Activated T-helper 1 cell treated with anti-CD3 and anti-CD28 coated beads, Interleukin-12 subunit alpha, Interleukin-12 subunit beta, Interleukin-2, Interleukin-4 antibody, amounts not matched to agents 30 ng/mL and 10 ng/mL and 1 ng/mL, durations not matched to agents 14 hours and 24 hours and 36 hours (primary cell): ENCODE measurements at regions not wholly inside any gene's neighbourhood (a gene's known extent, or its start where the extent isn't known, plus 50 kb on each side); places are given as distances from the start of the nearest gene placed in this dataset.

Experiments used
- DNase-seq: peaks from one replicate; pipeline ENCODE4 v3.0.0; 2021; ENCODE audit warnings: low spot score
- H3K27ac Mint-ChIP-seq: one replicate; pipeline ENCODE4 v1.8.0; 2021; ENCODE audit warnings: mild to moderate bottlenecking, mixed read lengths
- H3K27me3 Mint-ChIP-seq: one replicate; pipeline ENCODE4 v1.8.0; 2022; ENCODE audit warnings: mild to moderate bottlenecking, moderate library complexity, mixed read lengths; ENCODE audit not compliant: insufficient read depth
- H3K36me3 Mint-ChIP-seq: one replicate; pipeline ENCODE4 v1.8.0; 2021; ENCODE audit warnings: low read depth, mixed read lengths
- H3K4me1 Mint-ChIP-seq: one replicate; pipeline ENCODE4 v1.8.0; 2021; ENCODE audit warnings: low read depth, mixed read lengths
- H3K4me3 Mint-ChIP-seq: one replicate; pipeline ENCODE4 v1.8.0; 2021; ENCODE audit warnings: mild to moderate bottlenecking, moderate library complexity, mixed read lengths
- H3K9me3 Mint-ChIP-seq: one replicate; pipeline ENCODE4 v1.8.0; 2021; ENCODE audit warnings: mixed read lengths
- intact Hi-C: fragments of 100-400 bp; cut with micrococcal nuclease; formaldehyde crosslinking; loops from one replicate; pipeline ENCODE4 v1.15.1; 2024

- intact Hi-C loops: no loop called here
- no peak for DNase-seq
- no peaks in the 10 kb centered on the region for H3K9me3 Mint-ChIP-seq
- H3K36me3 Mint-ChIP-seq: no peaks in the 10 kb centered on the region
- peaks cover 4% of the 10 kb centered on the region for H3K4me1 Mint-ChIP-seq
- no peak overlapping the region for H3K4me3 Mint-ChIP-seq
- no peak overlapping the region for H3K27ac Mint-ChIP-seq
- H3K27me3 Mint-ChIP-seq: peaks cover 15% of the 10 kb centered on the region
These were observed 87.8 kb upstream of the ARMC2 start for GRCh38 chr6:108760126-108761050.

GRCh38 chr6:108762394-108762793 lies 85.8 kb upstream of the ARMC2 start:
- Mint-ChIP-seq H3K36me3 (no peaks in the 10 kb centered on the region), H3K9me3 (no peaks in the 10 kb centered on the region), H3K27me3 (peaks cover 19% of the 10 kb centered on the region), H3K4me1 (peaks cover 4% of the 10 kb centered on the region), H3K4me3 (no peak overlapping the region), H3K27ac (no peak overlapping the region)
- DNase-seq: no peak
- intact Hi-C loops: no loop called here

- no peak overlapping the region for H3K4me3 Mint-ChIP-seq
- peaks cover 10% of the 10 kb centered on the region for H3K4me1 Mint-ChIP-seq
- H3K36me3 Mint-ChIP-seq: no peaks in the 10 kb centered on the region
- DNase-seq: no peak
- intact Hi-C loops: no loop called here
- H3K27ac Mint-ChIP-seq: no peak overlapping the region
- H3K9me3 Mint-ChIP-seq: no peaks in the 10 kb centered on the region
- peaks cover 17% of the 10 kb centered on the region for H3K27me3 Mint-ChIP-seq
These were observed 84.2 kb upstream of the ARMC2 start for GRCh38 chr6:108763931-108764579.

- Mint-ChIP-seq H3K9me3 (no peaks in the 10 kb centered on the region), H3K27ac (no peak overlapping the region), H3K27me3 (peaks cover 16% of the 10 kb centered on the region), H3K4me3 (no peak overlapping the region), H3K4me1 (peaks cover 10% of the 10 kb centered on the region), H3K36me3 (no peaks in the 10 kb centered on the region)
- intact Hi-C loops: no loop called here
- no peak for DNase-seq
These were observed 83.7 kb upstream of the ARMC2 start for GRCh38 chr6:108764580-108764950.

- H3K27me3 Mint-ChIP-seq: peaks cover 16% of the 10 kb centered on the region
These were observed 82.7 kb upstream of the ARMC2 start for GRCh38 chr6:108765495-108765894.

GRCh38 chr6:108766419-108766818 lies 81.8 kb upstream of the ARMC2 start:
- H3K4me1 Mint-ChIP-seq: peaks cover 10% of the 10 kb centered on the region
- no peak for DNase-seq
- no peaks in the 10 kb centered on the region for H3K9me3 Mint-ChIP-seq
- no peaks in the 10 kb centered on the region for H3K36me3 Mint-ChIP-seq
- no peak overlapping the region for H3K4me3 Mint-ChIP-seq
- H3K27me3 Mint-ChIP-seq: peaks cover 14% of the 10 kb centered on the region
- intact Hi-C loops: no loop called here
- no peak overlapping the region for H3K27ac Mint-ChIP-seq

More at GRCh38 chr6:108765495-108765894, 82.7 kb upstream of the ARMC2 start:
- H3K9me3 Mint-ChIP-seq: no peaks in the 10 kb centered on the region
- H3K27ac Mint-ChIP-seq: no peak overlapping the region
- peaks cover 10% of the 10 kb centered on the region for H3K4me1 Mint-ChIP-seq
- intact Hi-C loops: no loop called here
- H3K36me3 Mint-ChIP-seq: no peaks in the 10 kb centered on the region
- no peak overlapping the region for H3K4me3 Mint-ChIP-seq
- no peak for DNase-seq

GRCh38 chr6:108766886-108767285 lies 81.3 kb upstream of the ARMC2 start:
- H3K27ac Mint-ChIP-seq: no peak overlapping the region
- intact Hi-C loops: no loop called here
- peaks cover 10% of the 10 kb centered on the region for H3K4me1 Mint-ChIP-seq
- H3K9me3 Mint-ChIP-seq: no peaks in the 10 kb centered on the region
- H3K27me3 Mint-ChIP-seq: peaks cover 14% of the 10 kb centered on the region
- no peak overlapping the region for H3K4me3 Mint-ChIP-seq
- no peaks in the 10 kb centered on the region for H3K36me3 Mint-ChIP-seq
- DNase-seq: no peak

- Mint-ChIP-seq H3K36me3 (no peaks in the 10 kb centered on the region), H3K4me1 (peaks cover 6% of the 10 kb centered on the region), H3K9me3 (no peaks in the 10 kb centered on the region), H3K4me3 (no peak overlapping the region), H3K27ac (no peak overlapping the region), H3K27me3 (peaks cover 10% of the 10 kb centered on the region)
- intact Hi-C loops: no loop called here
- DNase-seq: no peak
These were observed 80.6 kb upstream of the ARMC2 start for GRCh38 chr6:108767418-108768165.

GRCh38 chr6:108768166-108768555 lies 80.1 kb upstream of the ARMC2 start:
- no peak overlapping the region for H3K27ac Mint-ChIP-seq

GRCh38 chr6:108768792-108769524 lies 79.3 kb upstream of the ARMC2 start:
- intact Hi-C loops: no loop called here
- no peak for DNase-seq
- H3K27ac Mint-ChIP-seq: no peak overlapping the region

More at GRCh38 chr6:108768166-108768555, 80.1 kb upstream of the ARMC2 start:
- H3K4me3 Mint-ChIP-seq: no peak overlapping the region
- peaks cover 9% of the 10 kb centered on the region for H3K27me3 Mint-ChIP-seq
- peaks cover 6% of the 10 kb centered on the region for H3K4me1 Mint-ChIP-seq
- H3K36me3 Mint-ChIP-seq: no peaks in the 10 kb centered on the region
- no peak for DNase-seq
- intact Hi-C loops: no loop called here
- no peaks in the 10 kb centered on the region for H3K9me3 Mint-ChIP-seq

GRCh38 chr6:108771421-108771820 lies 76.8 kb upstream of the ARMC2 start:
- Mint-ChIP-seq H3K36me3 (no peaks in the 10 kb centered on the region), H3K27me3 (peaks cover 12% of the 10 kb centered on the region), H3K4me1 (peaks cover 6% of the 10 kb centered on the region), H3K4me3 (no peak overlapping the region), H3K27ac (no peak overlapping the region), H3K9me3 (no peaks in the 10 kb centered on the region)
- DNase-seq: no peak
- intact Hi-C loops: no loop called here

More at GRCh38 chr6:108768792-108769524, 79.3 kb upstream of the ARMC2 start:
- no peaks in the 10 kb centered on the region for H3K36me3 Mint-ChIP-seq
- peaks cover 7% of the 10 kb centered on the region for H3K27me3 Mint-ChIP-seq
- H3K9me3 Mint-ChIP-seq: no peaks in the 10 kb centered on the region
- H3K4me1 Mint-ChIP-seq: peaks cover 6% of the 10 kb centered on the region
- no peak overlapping the region for H3K4me3 Mint-ChIP-seq

GRCh38 chr6:108774555-108774954 lies 73.7 kb upstream of the ARMC2 start:
- no peak overlapping the region for H3K27ac Mint-ChIP-seq
- H3K9me3 Mint-ChIP-seq: no peaks in the 10 kb centered on the region
- H3K4me1 Mint-ChIP-seq: no peaks in the 10 kb centered on the region
- H3K36me3 Mint-ChIP-seq: no peaks in the 10 kb centered on the region
- H3K4me3 Mint-ChIP-seq: no peak overlapping the region
- DNase-seq: no peak
- intact Hi-C loops: no loop called here
- H3K27me3 Mint-ChIP-seq: peaks cover 29% of the 10 kb centered on the region
